Activated B cell treated with CpG ODN at 0.5 μM for 24 hours (primary cell): ENCODE measurements at regions not wholly inside any gene's neighbourhood (a gene's known extent, or its start where the extent isn't known, plus 50 kb on each side); places are given as distances from the start of the nearest gene placed in this dataset.
"Not testable (repeated sequence)": the region's sequence is repeated elsewhere in the genome, so short reads cannot be mapped to it uniquely, and the experiment has no call there.

Experiments used
- ATAC-seq: fragments of 200-7000 bp; cut with Tn5 transposase; one replicate; pipeline ENCODE4 v1.10.0; 2021; ENCODE audit warnings: low read depth, mild to moderate bottlenecking, moderate library complexity
- CTCF ChIA-PET: fragments of 350-600 bp; sonication (Branson Sonifier 250); formaldehyde crosslinking; loops from one replicate; lab custom pipeline; 2021; ENCODE audit warnings: antibody characterized with exemption; lab: Charles Lee
- POLR2A ChIA-PET: fragments of 350-600 bp; sonication (Branson Sonifier 250); formaldehyde crosslinking; loops from one replicate; lab custom pipeline; 2021; ENCODE audit warnings: antibody characterized with exemption; lab: Charles Lee
- DNase-seq: peaks from one replicate; pipeline ENCODE4 v3.0.0; 2022
- H3K27ac Mint-ChIP-seq: one replicate; pipeline ENCODE4 v1.8.0; 2020; ENCODE audit warnings: mixed read lengths
- H3K27me3 Mint-ChIP-seq: one replicate; pipeline ENCODE4 v1.8.0; 2021; ENCODE audit warnings: mixed read lengths
- H3K36me3 Mint-ChIP-seq: one replicate; pipeline ENCODE4 v1.8.0; 2021; ENCODE audit warnings: low read depth, mixed read lengths
- H3K4me1 Mint-ChIP-seq: one replicate; pipeline ENCODE4 v1.8.0; 2021; ENCODE audit warnings: mixed read lengths
- H3K4me3 Mint-ChIP-seq: one replicate; pipeline ENCODE4 v1.8.0; 2020; ENCODE audit warnings: mild to moderate bottlenecking, mixed read lengths
- H3K9me3 Mint-ChIP-seq: one replicate; pipeline ENCODE4 v1.8.0; 2020; ENCODE audit warnings: mixed read lengths
- intact Hi-C: fragments of 100-400 bp; cut with micrococcal nuclease; formaldehyde crosslinking; loops from one replicate; pipeline ENCODE4 v1.15.1; 2024
- TF ChIP-seq, protein P1 (sequence below): fragments of 200-600 bp; IDR thresholded peaks from one replicate; pipeline ENCODE4 v1.8.0; 2022; ENCODE audit warnings: antibody characterized with exemption, mild to moderate bottlenecking

DNA sequence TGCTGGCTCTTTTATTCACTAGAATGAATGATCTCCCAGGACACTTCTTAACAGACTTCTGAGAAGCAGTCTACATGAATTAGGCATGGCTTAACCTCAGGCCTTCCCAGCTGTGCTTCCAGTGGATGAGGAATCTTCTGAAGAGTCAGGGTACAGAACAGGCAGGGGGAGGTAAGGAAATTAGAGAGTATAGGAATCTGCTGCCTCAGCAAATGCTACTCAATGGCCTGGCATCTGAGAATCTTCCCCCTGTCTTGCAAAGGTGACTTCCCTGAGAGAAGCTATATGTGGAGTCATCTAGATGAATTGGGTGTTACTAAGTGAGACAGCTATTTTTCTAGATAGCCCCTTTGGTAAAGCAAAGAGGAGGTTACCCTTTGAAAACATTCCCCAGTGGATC lies 496.2 kb upstream of the CCDC196 start:
- no peak for DNase-seq
- H3K27ac Mint-ChIP-seq: no peak overlapping the region
- ChIA-PET CTCF (no interaction called here), POLR2A (no interaction called here)
- ATAC-seq: no peak
- no peaks in the 10 kb centered on the region for H3K36me3 Mint-ChIP-seq
- peaks cover under 1% of the 10 kb centered on the region for H3K27me3 Mint-ChIP-seq
- peaks cover 4% of the 10 kb centered on the region for H3K4me1 Mint-ChIP-seq
- intact Hi-C loops: no loop called here
- H3K4me3 Mint-ChIP-seq: no peak overlapping the region
- TF ChIP-seq, protein P1, sequence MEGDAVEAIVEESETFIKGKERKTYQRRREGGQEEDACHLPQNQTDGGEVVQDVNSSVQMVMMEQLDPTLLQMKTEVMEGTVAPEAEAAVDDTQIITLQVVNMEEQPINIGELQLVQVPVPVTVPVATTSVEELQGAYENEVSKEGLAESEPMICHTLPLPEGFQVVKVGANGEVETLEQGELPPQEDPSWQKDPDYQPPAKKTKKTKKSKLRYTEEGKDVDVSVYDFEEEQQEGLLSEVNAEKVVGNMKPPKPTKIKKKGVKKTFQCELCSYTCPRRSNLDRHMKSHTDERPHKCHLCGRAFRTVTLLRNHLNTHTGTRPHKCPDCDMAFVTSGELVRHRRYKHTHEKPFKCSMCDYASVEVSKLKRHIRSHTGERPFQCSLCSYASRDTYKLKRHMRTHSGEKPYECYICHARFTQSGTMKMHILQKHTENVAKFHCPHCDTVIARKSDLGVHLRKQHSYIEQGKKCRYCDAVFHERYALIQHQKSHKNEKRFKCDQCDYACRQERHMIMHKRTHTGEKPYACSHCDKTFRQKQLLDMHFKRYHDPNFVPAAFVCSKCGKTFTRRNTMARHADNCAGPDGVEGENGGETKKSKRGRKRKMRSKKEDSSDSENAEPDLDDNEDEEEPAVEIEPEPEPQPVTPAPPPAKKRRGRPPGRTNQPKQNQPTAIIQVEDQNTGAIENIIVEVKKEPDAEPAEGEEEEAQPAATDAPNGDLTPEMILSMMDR: no peak
- H3K9me3 Mint-ChIP-seq: no peaks in the 10 kb centered on the region

DNA sequence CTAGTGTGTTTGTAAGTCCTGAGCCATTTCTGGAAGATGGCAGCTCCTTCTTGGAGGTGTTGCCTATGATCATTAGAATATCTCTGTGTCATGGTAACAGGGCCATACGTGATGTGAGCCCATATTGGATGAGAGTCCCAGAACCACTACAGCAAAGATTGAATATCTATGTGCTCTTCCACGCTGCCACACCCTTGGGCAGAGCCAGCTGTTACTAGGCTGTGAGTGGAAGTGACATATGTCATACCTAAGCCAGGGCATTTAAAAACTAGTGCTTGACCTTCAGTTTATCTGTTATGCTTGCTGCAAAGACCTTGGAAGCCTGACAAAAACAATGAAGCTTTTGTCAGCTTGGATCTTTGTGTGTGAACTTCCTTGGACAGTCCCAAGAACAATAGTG lies 495.1 kb upstream of the CCDC196 start:
- no peak overlapping the region for H3K27ac Mint-ChIP-seq
- H3K4me3 Mint-ChIP-seq: no peak overlapping the region
- ATAC-seq: no peak
- ChIA-PET CTCF (no interaction called here), POLR2A (no interaction called here)
- no peaks in the 10 kb centered on the region for H3K36me3 Mint-ChIP-seq
- intact Hi-C loops: no loop called here
- H3K4me1 Mint-ChIP-seq: peaks cover 4% of the 10 kb centered on the region
- DNase-seq: no peak
- no peaks in the 10 kb centered on the region for H3K27me3 Mint-ChIP-seq
- TF ChIP-seq, protein P1: no peak
- H3K9me3 Mint-ChIP-seq: no peaks in the 10 kb centered on the region

DNA sequence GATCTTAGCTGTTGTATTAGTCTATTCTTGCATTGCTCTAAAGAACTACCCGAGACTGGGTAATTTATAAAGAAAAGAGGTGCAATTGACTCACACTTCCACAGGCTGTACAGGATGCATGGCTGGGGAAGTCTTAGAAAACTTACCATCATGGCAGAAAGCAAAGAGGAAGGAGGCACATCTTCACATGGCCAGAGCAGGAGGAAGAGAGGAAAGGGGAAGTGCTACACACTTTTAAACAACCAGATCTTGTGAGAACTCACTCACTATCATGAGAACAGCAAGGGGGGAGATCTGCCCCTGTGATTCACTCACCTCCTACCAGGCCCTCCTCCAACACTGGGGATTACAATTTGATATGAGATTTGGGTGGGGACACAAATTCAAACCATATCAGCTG lies 494.2 kb upstream of the CCDC196 start:
- DNase-seq, POLR2A ChIA-PET, H3K27ac Mint-ChIP-seq, H3K36me3 Mint-ChIP-seq, CTCF ChIA-PET, H3K4me1 Mint-ChIP-seq, H3K4me3 Mint-ChIP-seq, ATAC-seq, intact Hi-C loops, H3K9me3 Mint-ChIP-seq, H3K27me3 Mint-ChIP-seq: not testable (repeated sequence)

DNA sequence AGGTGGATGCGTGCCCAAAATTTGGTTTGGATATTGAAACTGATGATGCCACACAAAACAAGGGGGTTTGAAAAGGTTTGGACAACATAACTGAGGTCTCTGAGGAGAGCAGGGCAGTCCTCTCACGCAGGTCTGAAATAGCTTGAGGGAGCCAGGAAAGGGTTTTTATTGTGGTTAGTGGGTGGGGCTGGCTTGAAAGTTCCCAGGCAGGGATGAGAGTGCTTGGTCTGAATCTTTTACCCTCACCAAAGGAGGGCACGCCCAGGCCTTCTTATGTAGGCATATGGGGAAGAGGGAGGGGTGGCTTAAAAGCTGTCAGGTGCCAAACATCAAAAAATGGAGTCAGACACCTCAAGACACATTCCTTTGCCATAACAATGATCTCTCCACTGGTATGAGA lies 493.1 kb upstream of the CCDC196 start:
- Mint-ChIP-seq H3K27ac (no peak overlapping the region), H3K27me3 (no peaks in the 10 kb centered on the region), H3K9me3 (peaks cover 2% of the 10 kb centered on the region), H3K4me3 (no peak overlapping the region), H3K36me3 (no peaks in the 10 kb centered on the region), H3K4me1 (peaks cover 4% of the 10 kb centered on the region)
- ATAC-seq: no peak
- ChIA-PET POLR2A (no interaction called here), CTCF (no interaction called here)
- DNase-seq: no peak
- TF ChIP-seq, protein P1: no peak
- intact Hi-C loops: no loop called here

DNA sequence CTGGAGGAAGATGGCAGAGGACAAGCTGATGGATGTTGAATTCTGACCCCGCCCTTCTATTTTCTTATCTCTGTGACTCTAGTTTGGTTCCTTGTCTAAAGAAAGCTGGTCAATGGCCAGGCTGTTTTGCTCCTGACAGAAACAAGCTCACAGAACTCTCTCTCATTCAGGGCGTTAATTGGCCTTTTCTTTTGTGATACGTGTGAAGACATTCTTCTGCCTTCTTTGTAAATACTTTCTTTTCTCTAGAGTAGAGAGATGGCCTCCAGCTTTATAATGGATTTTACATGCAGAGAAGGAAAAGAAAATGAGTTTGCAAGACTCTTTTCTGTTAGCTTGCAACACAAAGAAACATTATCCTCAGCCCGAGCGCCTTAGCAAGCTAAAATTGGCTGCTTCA lies 492.2 kb upstream of the CCDC196 start:
- no peak overlapping the region for H3K4me3 Mint-ChIP-seq
- H3K27ac Mint-ChIP-seq: no peak overlapping the region

More for the DNA sequence above, 492.2 kb upstream of the CCDC196 start:
- ATAC-seq (no peak), DNase-seq (no peak)
- Mint-ChIP-seq H3K27me3 (peaks cover 3% of the 10 kb centered on the region), H3K4me1 (peaks cover 4% of the 10 kb centered on the region), H3K36me3 (no peaks in the 10 kb centered on the region), H3K9me3 (peaks cover 7% of the 10 kb centered on the region)
- TF ChIP-seq, protein P1: no peak
- intact Hi-C loops: no loop called here
- POLR2A ChIA-PET: no interaction called here
- CTCF ChIA-PET: no interaction called here
